ENCODE measurements at regions not wholly inside any gene's neighbourhood (a gene's known extent, or its start where the extent isn't known, plus 50 kb on each side); places are given as distances from the start of the nearest gene placed in this dataset.

DNA sequence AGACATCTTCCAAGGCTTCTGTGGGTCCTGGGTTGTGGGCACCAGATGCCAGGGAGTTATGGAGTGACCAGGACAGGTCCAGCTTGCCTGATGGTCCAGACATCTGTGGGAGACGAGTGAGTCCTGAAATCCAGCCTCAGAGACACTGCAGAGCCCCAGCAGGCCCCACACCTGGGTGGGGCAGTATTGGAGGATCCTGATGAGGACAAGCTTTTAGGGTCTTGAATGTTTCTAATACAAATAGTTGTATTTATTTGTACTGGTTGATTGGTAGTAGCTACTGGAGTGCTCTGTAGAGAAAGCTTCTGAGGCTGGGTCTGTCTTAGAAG, 67.5 kb upstream of the PRR23C start:
- TF ChIP-seq POLR2AphosphoS5 (IDR thresholded peaks at IDR 0.05; ENCODE audit: low read depth, low read length): no peak
- no peak for TF ChIP-seq TAF1 (IDR thresholded peaks at IDR 0.05; ENCODE audit: borderline replicate concordance, insufficient read depth, low read length)
- TF ChIP-seq, protein P1, sequence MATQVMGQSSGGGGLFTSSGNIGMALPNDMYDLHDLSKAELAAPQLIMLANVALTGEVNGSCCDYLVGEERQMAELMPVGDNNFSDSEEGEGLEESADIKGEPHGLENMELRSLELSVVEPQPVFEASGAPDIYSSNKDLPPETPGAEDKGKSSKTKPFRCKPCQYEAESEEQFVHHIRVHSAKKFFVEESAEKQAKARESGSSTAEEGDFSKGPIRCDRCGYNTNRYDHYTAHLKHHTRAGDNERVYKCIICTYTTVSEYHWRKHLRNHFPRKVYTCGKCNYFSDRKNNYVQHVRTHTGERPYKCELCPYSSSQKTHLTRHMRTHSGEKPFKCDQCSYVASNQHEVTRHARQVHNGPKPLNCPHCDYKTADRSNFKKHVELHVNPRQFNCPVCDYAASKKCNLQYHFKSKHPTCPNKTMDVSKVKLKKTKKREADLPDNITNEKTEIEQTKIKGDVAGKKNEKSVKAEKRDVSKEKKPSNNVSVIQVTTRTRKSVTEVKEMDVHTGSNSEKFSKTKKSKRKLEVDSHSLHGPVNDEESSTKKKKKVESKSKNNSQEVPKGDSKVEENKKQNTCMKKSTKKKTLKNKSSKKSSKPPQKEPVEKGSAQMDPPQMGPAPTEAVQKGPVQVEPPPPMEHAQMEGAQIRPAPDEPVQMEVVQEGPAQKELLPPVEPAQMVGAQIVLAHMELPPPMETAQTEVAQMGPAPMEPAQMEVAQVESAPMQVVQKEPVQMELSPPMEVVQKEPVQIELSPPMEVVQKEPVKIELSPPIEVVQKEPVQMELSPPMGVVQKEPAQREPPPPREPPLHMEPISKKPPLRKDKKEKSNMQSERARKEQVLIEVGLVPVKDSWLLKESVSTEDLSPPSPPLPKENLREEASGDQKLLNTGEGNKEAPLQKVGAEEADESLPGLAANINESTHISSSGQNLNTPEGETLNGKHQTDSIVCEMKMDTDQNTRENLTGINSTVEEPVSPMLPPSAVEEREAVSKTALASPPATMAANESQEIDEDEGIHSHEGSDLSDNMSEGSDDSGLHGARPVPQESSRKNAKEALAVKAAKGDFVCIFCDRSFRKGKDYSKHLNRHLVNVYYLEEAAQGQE (IDR thresholded peaks at IDR 0.05; ENCODE audit: insufficient read depth in 1 of 2, low read depth in 2 of 2, low read length in 2 of 2): no peak
- no peak for TF ChIP-seq FOXP2 (optimal IDR thresholded peaks at IDR 0.05; ENCODE audit: borderline replicate concordance, extremely low read depth, extremely low read length, insufficient read depth)
- TF ChIP-seq SIN3A (IDR thresholded peaks at IDR 0.05; ENCODE audit: borderline replicate concordance, insufficient read depth, low read length): no peak
